Endometrium (tissue), 2 donors: ENCODE measurements at regions not wholly inside any gene's neighbourhood (a gene's known extent, or its start where the extent isn't known, plus 50 kb on each side); places are given as distances from the start of the nearest gene placed in this dataset.
"Not testable (repeated sequence)": the region's sequence is repeated elsewhere in the genome, so short reads cannot be mapped to it uniquely, and the experiment has no call there.

Experiments used
- FAIRE-seq: peaks from 2 replicates; lab custom pipeline; 2012; peaks lifted over from hg19 to GRCh38; lab: Jason Lieb, UNC
- donor health status: control.
- donor health status: control.

GRCh38 chr12:60196366-60196765, 600.5 kb downstream of the SLC16A7 start:
- FAIRE-seq, result no peak

DNA sequence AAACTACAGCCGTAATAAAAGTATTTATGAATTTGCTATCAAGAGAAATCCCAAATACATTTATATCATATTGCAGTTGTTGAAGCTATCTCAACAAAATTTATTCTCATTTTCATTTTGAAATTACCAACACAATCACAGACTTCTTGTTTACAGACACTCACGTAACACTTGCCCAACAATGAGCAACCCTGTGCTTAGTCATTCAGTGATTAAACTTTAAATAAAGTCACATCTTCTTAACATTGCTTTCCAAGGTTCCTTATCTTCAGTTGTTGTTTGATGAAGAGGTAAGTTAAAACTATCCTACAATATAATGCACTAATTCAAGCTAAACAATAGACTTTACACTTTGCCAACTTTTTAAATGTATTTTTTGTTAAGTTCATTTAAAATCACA, 601.8 kb downstream of the SLC16A7 start:
- no peak for FAIRE-seq

DNA sequence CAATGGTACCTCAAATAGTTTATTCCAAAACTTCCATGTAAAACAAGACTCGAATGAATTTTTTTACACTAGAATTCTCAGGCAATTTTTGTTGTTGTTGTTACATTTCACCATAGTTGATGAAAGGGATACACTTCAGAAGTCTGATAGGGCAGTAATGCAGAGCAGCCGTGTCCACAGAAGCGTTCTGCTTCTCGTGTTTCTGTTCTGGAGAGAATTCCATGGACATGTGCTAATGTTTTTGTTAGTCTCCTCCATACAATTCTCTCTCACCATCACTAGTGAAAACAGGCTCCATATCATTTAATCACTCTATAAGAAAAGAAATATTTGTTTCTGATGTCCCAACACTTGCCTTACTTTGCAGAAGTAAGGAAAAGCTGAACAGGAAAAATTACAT, 606.1 kb downstream of the SLC16A7 start:
- FAIRE-seq, result no peak

GRCh38 chr12:60205500-60205899, 609.7 kb downstream of the SLC16A7 start:
- no peak for FAIRE-seq

DNA sequence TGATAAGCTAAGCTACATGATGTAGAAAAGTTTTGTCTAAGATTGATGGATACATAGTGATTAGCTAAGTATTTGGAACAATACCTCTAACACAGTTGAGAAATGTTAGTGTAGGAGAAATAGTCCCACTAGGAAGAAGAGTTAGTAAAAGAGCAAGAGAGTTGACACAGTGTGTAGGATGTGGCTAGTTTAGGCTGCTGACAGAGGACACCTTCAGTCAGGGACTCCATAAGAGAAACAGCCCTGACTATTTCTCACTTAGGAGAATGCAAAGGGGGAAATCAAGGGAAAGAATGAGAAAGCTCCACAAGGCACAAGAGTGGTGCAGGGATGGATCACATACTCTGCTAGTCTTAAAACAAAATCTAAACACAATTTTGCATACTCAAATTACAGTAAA, 613.7 kb downstream of the SLC16A7 start:
- no peak for FAIRE-seq

DNA sequence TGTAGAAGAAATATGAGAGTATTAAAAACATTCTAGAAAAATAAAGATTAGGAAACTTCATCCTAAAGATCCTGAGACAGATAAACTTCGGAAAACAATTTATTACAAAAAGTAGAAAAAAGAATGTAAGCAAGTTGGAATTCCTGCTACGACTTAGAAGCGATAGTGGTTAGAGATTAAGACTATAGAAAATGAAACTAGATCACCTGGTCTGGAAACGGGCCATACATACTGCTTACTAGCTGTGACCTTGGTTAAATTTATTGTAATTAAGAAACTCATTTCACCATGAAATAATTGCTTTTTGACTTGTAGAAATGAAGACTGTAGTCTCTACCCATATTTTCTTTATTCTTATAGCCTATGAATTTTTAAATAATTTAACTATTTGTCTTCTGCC, 614.1 kb downstream of the SLC16A7 start:
- no peak for FAIRE-seq

DNA sequence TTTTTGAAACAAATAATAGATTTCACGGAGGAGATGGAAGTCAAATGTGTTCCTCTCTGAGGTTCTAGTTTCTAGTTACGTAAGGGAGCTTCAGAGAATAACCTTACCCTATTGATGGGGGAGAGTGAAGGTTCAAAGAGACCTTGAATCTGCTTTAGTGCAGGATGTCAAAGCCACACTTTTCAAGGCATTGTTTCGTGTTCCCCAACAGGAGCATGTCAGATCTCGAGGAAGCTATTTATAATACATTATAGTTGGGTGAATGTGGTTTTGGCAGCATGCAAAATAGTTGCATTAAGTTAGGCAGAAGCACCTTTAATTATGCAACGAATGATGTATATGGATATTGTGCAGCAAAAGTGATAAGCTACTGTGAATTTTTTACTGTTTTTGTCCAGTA, 614.9 kb downstream of the SLC16A7 start:
- no peak for FAIRE-seq

DNA sequence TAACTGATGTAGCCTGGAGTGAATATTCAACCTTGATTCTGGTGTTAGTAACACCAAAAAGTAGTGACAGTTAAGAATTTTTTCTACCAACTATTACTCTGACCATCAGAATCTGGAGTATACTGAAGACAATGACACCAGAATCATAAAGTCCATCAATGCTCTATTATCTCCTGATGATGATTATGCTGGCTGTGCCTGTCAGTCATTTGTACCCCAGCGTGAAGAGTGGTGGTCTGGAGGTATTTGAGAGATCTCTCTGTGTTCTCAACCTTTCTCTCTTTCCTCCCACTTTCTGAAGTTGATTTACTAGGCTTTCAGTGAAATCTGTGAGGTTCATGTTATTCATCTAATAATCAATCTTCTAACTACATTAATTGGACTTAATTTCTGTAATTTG, 615.4 kb downstream of the SLC16A7 start:
- no peak for FAIRE-seq

- FAIRE-seq, result no peak
These were observed 616.6 kb downstream of the SLC16A7 start for GRCh38 chr12:60212159-60213000.

- FAIRE-seq, result not testable (repeated sequence)
These were observed 617.4 kb downstream of the SLC16A7 start for GRCh38 chr12:60213272-60213671.

- FAIRE-seq, result no peak
These were observed 620.4 kb downstream of the SLC16A7 start for GRCh38 chr12:60216226-60216625.

DNA sequence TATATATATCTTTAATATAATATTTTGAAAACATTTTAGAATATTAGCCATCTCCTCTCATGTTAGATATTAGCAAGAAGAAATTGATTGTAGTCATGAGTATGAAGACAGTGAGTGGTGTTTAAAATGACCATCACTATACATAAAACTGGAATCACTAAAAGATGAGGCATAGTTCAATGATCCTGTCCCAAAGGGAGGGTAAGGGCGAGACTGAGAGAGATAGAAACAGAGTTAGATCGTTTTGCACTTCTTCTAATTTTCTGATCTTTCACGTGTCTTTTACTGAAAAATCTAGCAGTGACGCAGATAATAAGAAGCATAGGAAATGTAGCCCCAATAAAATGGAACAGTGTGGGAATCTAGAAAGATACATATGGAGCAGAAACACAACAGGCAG, 627.4 kb downstream of the SLC16A7 start:
- FAIRE-seq, result no peak

DNA sequence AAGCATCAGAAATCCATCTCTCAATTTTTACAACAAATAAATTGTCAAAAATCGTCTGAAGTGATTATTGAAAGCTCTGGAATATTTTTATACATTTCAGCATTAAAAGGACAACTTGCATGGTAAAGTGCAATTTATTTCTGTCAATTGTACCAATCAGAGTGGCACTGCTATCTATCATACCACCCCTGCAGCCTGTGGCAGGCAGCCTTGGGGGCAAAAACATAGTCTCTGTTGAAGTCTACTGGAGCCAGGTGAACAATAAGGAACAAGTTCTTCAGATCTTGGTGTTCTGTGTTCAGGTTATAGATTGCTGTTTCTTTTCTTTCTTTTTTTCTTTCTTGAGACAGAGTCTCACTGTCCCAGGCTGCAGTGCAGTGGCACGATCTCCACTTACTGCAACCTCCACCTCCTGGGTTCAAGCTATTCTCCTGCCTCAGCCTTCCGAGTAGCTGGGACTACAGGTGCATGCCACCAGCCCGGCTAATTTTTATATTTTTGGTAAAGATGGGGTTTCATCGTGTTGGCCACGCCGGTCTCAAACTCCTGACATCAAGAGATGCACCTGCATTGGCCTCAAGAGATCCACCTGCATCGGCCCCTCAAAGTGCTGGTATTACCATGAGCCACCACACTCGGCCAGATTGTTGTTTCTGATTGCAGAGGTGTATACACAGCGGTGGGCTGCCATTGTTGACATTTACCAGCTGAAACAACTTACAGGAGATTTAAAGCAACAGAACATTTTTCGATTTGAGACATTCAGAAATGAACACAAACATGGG, 629.6 kb downstream of the SLC16A7 start:
- no peak for FAIRE-seq

DNA sequence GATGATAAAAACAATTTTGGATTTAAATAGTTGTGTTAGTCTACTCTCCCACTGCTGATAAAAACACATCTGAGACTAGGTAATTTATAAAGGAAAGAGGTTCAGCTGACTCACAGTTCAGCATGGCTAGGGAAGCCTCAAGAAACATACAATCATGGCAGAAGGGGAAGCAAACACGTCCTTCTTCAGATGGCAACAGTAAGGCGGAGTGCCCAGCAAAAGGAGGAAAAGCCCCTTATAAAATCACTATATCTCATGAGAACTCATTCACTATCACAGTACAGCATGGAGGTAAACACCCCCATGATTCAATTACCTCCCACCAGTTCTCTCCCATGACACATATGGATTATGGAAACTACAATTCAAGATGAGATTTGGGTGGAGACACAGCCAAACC, 632.1 kb downstream of the SLC16A7 start:
- FAIRE-seq, result no peak

- FAIRE-seq, result no peak
These were observed 634.2 kb downstream of the SLC16A7 start for GRCh38 chr12:60230056-60230455.

GRCh38 chr12:60231303-60231702, 635.5 kb downstream of the SLC16A7 start:
- no peak for FAIRE-seq

- FAIRE-seq, result no peak
These were observed 636.4 kb downstream of the SLC16A7 start for GRCh38 chr12:60231976-60232907.

DNA sequence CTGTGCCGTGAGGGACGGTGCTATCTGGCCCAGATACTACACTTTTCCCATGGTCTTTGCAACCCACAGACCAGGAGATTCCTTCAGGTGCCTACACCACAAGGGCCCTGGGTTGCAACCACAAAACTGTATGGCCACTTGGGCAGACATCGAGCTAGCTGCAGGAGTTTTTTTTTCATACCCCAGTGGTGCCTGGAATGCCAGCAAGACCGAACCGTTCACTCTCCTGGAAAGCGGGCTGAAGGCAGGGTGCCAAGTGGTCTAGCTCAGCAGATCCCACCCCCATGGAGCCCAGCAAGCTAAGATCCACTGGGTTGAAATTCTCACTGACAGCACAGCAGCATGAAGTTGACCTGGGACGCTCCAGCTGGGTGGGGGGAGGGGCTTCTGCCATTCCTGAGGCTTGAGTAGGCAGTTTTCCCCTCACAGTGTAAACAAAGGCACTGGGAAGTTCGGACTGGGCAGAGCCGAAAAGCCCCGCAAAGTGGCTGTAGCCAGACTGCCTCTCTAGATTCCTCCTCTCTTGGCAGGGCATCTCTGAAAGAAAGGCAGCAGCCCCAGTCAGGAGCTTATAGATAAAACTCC, 638.9 kb downstream of the SLC16A7 start:
- not testable (repeated sequence) for FAIRE-seq

- no peak for FAIRE-seq
These were observed 639.4 kb downstream of the SLC16A7 start for GRCh38 chr12:60235261-60235660.

DNA sequence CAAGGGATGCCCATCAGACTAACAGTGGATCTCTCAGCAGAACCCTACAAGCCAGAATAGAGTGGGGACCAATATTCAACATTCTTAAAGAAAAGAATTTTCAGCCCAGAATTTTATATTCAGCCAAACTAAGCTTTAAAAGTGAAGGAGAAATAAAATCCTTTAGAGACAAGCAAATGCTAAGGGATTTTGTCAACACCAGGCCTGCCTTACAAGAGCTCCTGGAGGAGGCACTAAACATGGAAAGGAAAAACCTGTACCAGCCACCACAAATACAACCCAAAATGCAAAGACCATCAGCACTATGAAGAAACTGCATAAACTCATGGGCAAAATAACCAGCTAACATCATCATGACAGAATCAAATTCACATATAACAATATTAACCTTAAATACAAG, 640.6 kb downstream of the SLC16A7 start:
- FAIRE-seq, result not testable (repeated sequence)

- no peak for FAIRE-seq
These were observed 645.1 kb downstream of the SLC16A7 start for GRCh38 chr12:60240891-60241290.

DNA sequence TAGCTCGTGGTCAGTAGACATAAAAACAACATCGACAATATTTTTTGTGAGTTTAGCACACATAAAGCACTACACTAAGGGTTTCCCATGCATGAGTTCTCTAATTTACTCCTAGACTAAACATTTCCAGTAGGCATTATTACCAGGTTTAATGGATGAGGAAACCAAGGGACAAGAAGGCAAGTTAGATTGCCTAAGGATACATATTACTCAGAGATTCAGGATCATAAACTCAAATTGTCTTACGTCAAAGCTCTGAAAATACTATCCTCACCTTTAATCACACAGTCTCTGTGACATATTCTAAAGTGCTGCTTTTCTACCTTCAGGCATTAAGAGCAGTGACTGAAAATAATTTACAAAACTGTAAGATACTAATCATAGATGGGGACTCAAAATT, 655.3 kb downstream of the SLC16A7 start:
- FAIRE-seq, result no peak
